H1 (cell line): ENCODE measurements at regions not wholly inside any gene's neighbourhood (a gene's known extent, or its start where the extent isn't known, plus 50 kb on each side); places are given as distances from the start of the nearest gene placed in this dataset.

Source experiments
- CTCF ChIA-PET: fragments of 300-600 bp; sonication (Branson Sonifier 250); formaldehyde crosslinking; loops from one replicate; lab custom pipeline; 2021; ENCODE audit not compliant: partially characterized antibody; lab: Charles Lee
- POLR2A ChIA-PET: fragments of 300-600 bp; sonication (Branson Sonifier 250); formaldehyde crosslinking; loops from one replicate; lab custom pipeline; 2021; ENCODE audit warnings: inconsistent platforms; ENCODE audit not compliant: partially characterized antibody; lab: Charles Lee
- DNase-seq, 2 experiments: peaks; one replicate each; pipeline versions ENCODE4 v3.0.0 to v3.0.0-alpha.2; 2010 to 2022; ENCODE audit warnings: low spot score in 2 of 2, low read depth in 1 of 2, mixed read lengths in 1 of 2
- FAIRE-seq: peaks from 2 replicates; lab custom pipeline; 2011; peaks lifted over from hg19 to GRCh38; lab: Jason Lieb, UNC
- H2AFZ ChIP-seq: 2 replicates; pipeline ENCODE4 v1.8.1; 2012; ENCODE audit warnings: low read length, inconsistent platforms
- H2AK5ac ChIP-seq: 2 replicates; pipeline ENCODE4 v1.6.1; 2013; ENCODE audit warnings: low read depth, low read length
- H2BK120ac ChIP-seq: replicated peaks from 2 replicates; pipeline ENCODE3; 2013; ENCODE audit warnings: low read depth, low read length, inconsistent platforms
- H2BK12ac ChIP-seq: 2 replicates; pipeline ENCODE4 v1.6.1; 2013; ENCODE audit warnings: low read depth, low read length
- H2BK15ac ChIP-seq: 2 replicates; pipeline ENCODE4 v1.6.1; 2013; ENCODE audit warnings: low read length
- H2BK20ac ChIP-seq: 2 replicates; pipeline ENCODE4 v1.6.1; 2013; ENCODE audit warnings: low read length
- H2BK5ac ChIP-seq: 2 replicates; pipeline ENCODE4 v1.6.1; 2013; ENCODE audit warnings: low read depth, low read length
- H3K14ac ChIP-seq: 2 replicates; pipeline ENCODE4 v1.6.1; 2013; ENCODE audit warnings: inconsistent platforms; ENCODE audit not compliant: insufficient read length
- H3K18ac ChIP-seq: 2 replicates; pipeline ENCODE4 v1.6.1; 2013; ENCODE audit warnings: low read length; ENCODE audit errors: extremely low read depth
- H3K23ac ChIP-seq: 2 replicates; pipeline ENCODE4 v1.6.1; 2013; ENCODE audit warnings: inconsistent platforms; ENCODE audit not compliant: insufficient read length
- H3K23me2 ChIP-seq: 2 replicates; pipeline ENCODE4 v1.6.1; 2013; ENCODE audit warnings: low read depth, low read length
- H3K27ac ChIP-seq: 2 replicates; pipeline ENCODE4 v1.6.1; 2011; ENCODE audit warnings: low read depth, low read length, inconsistent platforms
- H3K27me3 ChIP-seq, 4 experiments: replicated peaks in 1 of 4; 1 replicate in 1 of 4; 2 replicates in 3 of 4; pipeline versions ENCODE4 v1.6.1 to v1.8.1; 2011 to 2013; ENCODE audit warnings: low read length in 3 of 4, mild to moderate bottlenecking in 3 of 4, inconsistent platforms in 2 of 4, mixed read lengths in 2 of 4, moderate library complexity in 1 of 4; ENCODE audit not compliant: control insufficient read depth in 3 of 4, insufficient read depth in 3 of 4; ENCODE audit errors: extremely low read depth in 1 of 4
- H3K36me3 ChIP-seq, 4 experiments: 2 replicates each; pipeline versions ENCODE4 v1.6.1 to v1.8.1; 2011 to 2013; ENCODE audit warnings: mild to moderate bottlenecking in 4 of 4, low read length in 3 of 4, moderate library complexity in 2 of 4, control low read depth in 1 of 4, inconsistent platforms in 1 of 4; ENCODE audit not compliant: insufficient read depth in 4 of 4, control insufficient read depth in 2 of 4
- H3K4ac ChIP-seq: replicated peaks from 2 replicates; pipeline ENCODE3; 2013; ENCODE audit warnings: low read length, low read depth, mixed read lengths, inconsistent platforms; ENCODE audit not compliant: insufficient read length
- H3K4me1 ChIP-seq, 4 experiments: replicated peaks in 1 of 4; 1 replicate in 1 of 4; 2 replicates in 3 of 4; pipeline versions ENCODE4 v1.6.1 to v1.8.1; 2011 to 2013; ENCODE audit warnings: low read length in 3 of 4, inconsistent platforms in 2 of 4, mixed read lengths in 1 of 4; ENCODE audit not compliant: insufficient read depth in 4 of 4, control insufficient read depth in 3 of 4
- H3K4me2 ChIP-seq, 2 experiments: 2 replicates each; pipeline versions ENCODE4 v1.6.1 to v1.8.1; 2011 to 2013; ENCODE audit warnings: low read depth in 2 of 2, low read length in 2 of 2, control low read depth in 1 of 2, inconsistent platforms in 1 of 2, mild to moderate bottlenecking in 1 of 2; ENCODE audit not compliant: insufficient read depth in 1 of 2
- H3K4me3 ChIP-seq, 4 experiments: fragments of 200-600, 300-600 bp in 1 of 4; sonication (generic), shearing (Covaris generic), sonication (Bioruptor Twin) in 1 of 4; 2 replicates each; pipeline versions ENCODE4 v1.5.1 to v1.8.1; 2011 to 2016; ENCODE audit warnings: low read length in 4 of 4, low read depth in 3 of 4, control low read depth in 2 of 4, inconsistent platforms in 2 of 4, mild to moderate bottlenecking in 2 of 4, mixed read lengths in 1 of 4, moderate library complexity in 1 of 4; ENCODE audit not compliant: insufficient read depth in 2 of 4; ENCODE audit errors: extremely low read depth in 1 of 4
- H3K56ac ChIP-seq: replicated peaks from 2 replicates; pipeline ENCODE3; 2013; ENCODE audit warnings: low read depth, mild to moderate bottlenecking, mixed read lengths, low read length, inconsistent platforms; ENCODE audit not compliant: insufficient read length
- H3K79me1 ChIP-seq: 2 replicates; pipeline ENCODE4 v1.6.1; 2013; ENCODE audit warnings: low read depth, low read length, control low read depth
- H3K79me2 ChIP-seq, 2 experiments: 2 replicates each; pipeline versions ENCODE4 v1.6.1 to v1.8.1; 2012 to 2013; ENCODE audit warnings: low read length in 2 of 2, mild to moderate bottlenecking in 2 of 2, inconsistent platforms in 1 of 2; ENCODE audit not compliant: insufficient read depth in 2 of 2, control insufficient read depth in 1 of 2
- H3K9ac ChIP-seq, 4 experiments: replicated peaks in 1 of 4; 1 replicate in 1 of 4; 2 replicates in 3 of 4; pipeline versions ENCODE4 v1.6.1 to v1.8.1; 2011 to 2013; ENCODE audit warnings: low read depth in 3 of 4, low read length in 3 of 4, control low read depth in 2 of 4, mild to moderate bottlenecking in 2 of 4, moderate library complexity in 2 of 4, inconsistent platforms in 1 of 4; ENCODE audit errors: extremely low read depth in 1 of 4
- H3K9me3 ChIP-seq, 2 experiments: 2 replicates each; pipeline versions ENCODE4 v1.6.1 to v1.8.1; 2012 to 2013; ENCODE audit warnings: mild to moderate bottlenecking in 2 of 2, moderate library complexity in 2 of 2, control low read depth in 1 of 2, inconsistent platforms in 1 of 2, low read depth in 1 of 2, low read length in 1 of 2, mixed read lengths in 1 of 2; ENCODE audit not compliant: insufficient read depth in 2 of 2
- H4K20me1 ChIP-seq, 2 experiments: replicated peaks in 1 of 2; 2 replicates each; pipeline versions ENCODE3 to v1.8.1; 2011 to 2013; ENCODE audit warnings: inconsistent platforms in 2 of 2, low read length in 2 of 2, mild to moderate bottlenecking in 1 of 2; ENCODE audit not compliant: insufficient read depth in 2 of 2, control insufficient read depth in 1 of 2
- H4K5ac ChIP-seq: 2 replicates; pipeline ENCODE4 v1.6.1; 2013; ENCODE audit warnings: low read length, low read depth, mixed read lengths, inconsistent platforms; ENCODE audit not compliant: insufficient read length
- H4K8ac ChIP-seq: 2 replicates; pipeline ENCODE4 v1.8.0; 2013; ENCODE audit warnings: mild to moderate bottlenecking, moderate library complexity, low read length, inconsistent platforms; ENCODE audit not compliant: insufficient read depth; ENCODE audit errors: extremely low read depth
- H4K91ac ChIP-seq: replicated peaks from 2 replicates; pipeline ENCODE3; 2013; ENCODE audit warnings: low read length, mixed read lengths, inconsistent platforms; ENCODE audit not compliant: insufficient read length
- POLR2AphosphoS5 ChIP-seq: IDR thresholded peaks from 2 replicates; pipeline ENCODE4 v1.6.1; 2011; ENCODE audit warnings: low read depth, low read length
- WGBS, 2 experiments: shearing (Covaris generic) in 1 of 2; methylation state at CpG; one replicate each; pipeline versions ENCODE4 v1.1.6 to v1.1.7; 2013 to 2015; ENCODE audit warnings: low lambda C conversion rate in 2 of 2, mixed read lengths in 2 of 2, inconsistent platforms in 1 of 2, low coverage in 1 of 2, missing lambda C conversion rate in 1 of 2; ENCODE audit not compliant: insufficient replicate concordance in 2 of 2, insufficient coverage in 1 of 2, insufficient read length in 1 of 2; ENCODE audit errors: extremely low coverage in 1 of 2, missing lambda C conversion rate in 1 of 2; 5-methylcytosine and 5-hydroxymethylcytosine counted together

DNA sequence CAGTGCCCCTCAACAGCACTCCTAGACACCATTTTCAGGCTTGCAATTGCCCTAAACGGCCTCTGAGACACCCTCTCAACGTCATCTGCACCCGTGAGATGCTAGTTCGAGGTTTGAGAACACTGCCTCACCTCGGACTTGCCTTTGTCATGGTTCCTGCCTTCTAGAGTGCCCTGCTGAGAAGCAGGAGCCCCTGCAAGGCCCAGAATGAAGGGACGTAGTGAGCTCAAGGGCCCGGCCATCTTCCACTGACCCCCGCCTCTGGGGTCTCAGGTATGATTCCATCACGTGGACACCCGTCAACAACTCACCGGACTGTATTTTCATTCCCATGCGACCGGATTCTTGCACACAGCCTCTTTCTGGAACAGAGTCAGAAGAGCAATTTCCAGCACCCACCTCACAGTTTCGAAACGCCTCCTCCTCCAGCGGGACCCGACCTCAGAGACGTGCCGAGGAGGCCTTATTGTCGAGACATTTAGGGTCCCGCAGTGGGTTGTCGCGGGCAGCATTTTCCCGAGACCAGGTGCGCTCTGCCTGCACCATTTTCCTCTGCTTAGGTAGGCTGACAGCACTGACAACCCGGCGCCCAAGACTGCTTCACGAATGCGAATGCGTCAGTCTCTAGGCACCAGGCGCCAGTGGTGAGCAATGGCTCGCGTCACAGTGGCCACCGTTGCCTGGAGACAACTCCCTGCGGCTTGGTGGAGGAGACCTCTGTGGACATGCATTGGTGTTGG lies 999.9 kb downstream of the KCNJ18 start:
- Histone ChIP-seq H3K4me1 (no peaks in the 10 kb centered on the region), H3K4ac (no peak overlapping the region), H3K14ac (no peak overlapping the region), H4K20me1 (no peaks in the 10 kb centered on the region), H3K79me1 (no peaks in the 10 kb centered on the region), H2BK15ac (no peak overlapping the region), H2BK120ac (no peak overlapping the region), H3K9me3 (peaks cover 66 to 75% of the 10 kb centered on the region in 2 experiments), H4K91ac (no peak overlapping the region), H3K27ac (no peak overlapping the region), H3K18ac (no peak overlapping the region), H2AFZ (no peak overlapping the region), H3K79me2 (no peaks in the 10 kb centered on the region), H3K56ac (no peak overlapping the region)
- CTCF ChIA-PET, result no interaction called here
- TF ChIP-seq POLR2AphosphoS5, result no peak
- TF ChIP-seq, all 59 proteins: peak for 0
- H4K5ac ChIP-seq, result no peak overlapping the region
- H4K8ac ChIP-seq, result no peak overlapping the region
- H3K36me3 ChIP-seq, result no peaks in the 10 kb centered on the region
- H2BK20ac ChIP-seq, result no peak overlapping the region
- H3K9ac ChIP-seq, result no peak overlapping the region
- H3K27me3 ChIP-seq, result no peaks in the 10 kb centered on the region
- H3K4me3 ChIP-seq, result no peak overlapping the region
- WGBS, 2 experiments, result 91% methylated on average over 31 of the region's 35 CpGs; no CpG with 5 or more reads in 1 of the 2 experiments
- no peak for DNase-seq
- POLR2A ChIA-PET, result no interaction called here
- no peak overlapping the region for H3K4me2 ChIP-seq
- no peak overlapping the region for H2BK12ac ChIP-seq
- H2AK5ac ChIP-seq, result no peak overlapping the region
- FAIRE-seq, result no peak
- H3K23ac ChIP-seq, result no peak overlapping the region
- H2BK5ac ChIP-seq, result no peak overlapping the region
- H3K23me2 ChIP-seq, result no peaks in the 10 kb centered on the region
